Liver (tissue), 8 donors: ENCODE measurements at regions not wholly inside any gene's neighbourhood (a gene's known extent, or its start where the extent isn't known, plus 50 kb on each side); places are given as distances from the start of the nearest gene placed in this dataset.

Experiments
- DNase-seq: peaks from one replicate; pipeline ENCODE4 v3.0.0-alpha.2; 2017; ENCODE audit warnings: low spot score
- H3K27ac ChIP-seq, 2 donors: one replicate each; pipeline ENCODE4 v1.7.0; 2013; ENCODE audit warnings: inconsistent platforms in 2 of 2, low read length in 2 of 2, control low read depth in 1 of 2, low read depth in 1 of 2, mild to moderate bottlenecking in 1 of 2
- H3K27me3 ChIP-seq, 4 donors: one replicate each; pipeline versions ENCODE4 v1.6.1 to v1.7.0; 2013; ENCODE audit warnings: low read length in 3 of 4, inconsistent platforms in 1 of 4, mild to moderate bottlenecking in 1 of 4, moderate library complexity in 1 of 4; ENCODE audit not compliant: control insufficient read depth in 4 of 4, insufficient read depth in 4 of 4
- H3K36me3 ChIP-seq, 4 donors: one replicate each; pipeline versions ENCODE4 v1.6.1 to v1.7.0; 2013; ENCODE audit warnings: low read length in 3 of 4, mild to moderate bottlenecking in 3 of 4, low read depth in 1 of 4, moderate library complexity in 1 of 4; ENCODE audit not compliant: control insufficient read depth in 4 of 4, insufficient read depth in 3 of 4
- H3K4me1 ChIP-seq, 4 donors: one replicate each; pipeline versions ENCODE4 v1.6.1 to v1.7.0; 2013; ENCODE audit warnings: low read length in 3 of 4, mild to moderate bottlenecking in 3 of 4, moderate library complexity in 1 of 4; ENCODE audit not compliant: control insufficient read depth in 4 of 4, insufficient read depth in 4 of 4
- H3K4me3 ChIP-seq, 3 donors: one replicate each; pipeline versions ENCODE4 v1.6.1 to v1.7.0; 2013; ENCODE audit warnings: low read length in 3 of 3, control low read depth in 1 of 3, low read depth in 1 of 3, mild to moderate bottlenecking in 1 of 3
- H3K9ac ChIP-seq, 2 donors: one replicate each; pipeline ENCODE4 v1.7.0; 2013; ENCODE audit warnings: low read length in 2 of 2, mild to moderate bottlenecking in 2 of 2, moderate library complexity in 2 of 2, control low read depth in 1 of 2, low read depth in 1 of 2
- H3K9me3 ChIP-seq, 4 donors: one replicate each; pipeline versions ENCODE4 v1.6.1 to v1.7.0; 2013; ENCODE audit warnings: low read length in 3 of 4; ENCODE audit not compliant: control insufficient read depth in 4 of 4
- CTCF ChIP-seq: fragments of 150-350 bp; IDR thresholded peaks from 2 replicates; pipeline ENCODE4 v1.5.1; 2017; ENCODE audit warnings: improper control_type of control experiment, low read depth, low read length; ENCODE audit not compliant: missing input control
- EGR1 ChIP-seq, 2 donors: IDR thresholded peaks; 2 replicates each; pipeline ENCODE4 v1.6.1; 2016 to 2018; ENCODE audit warnings: antibody characterized with exemption in 2 of 2, low read depth in 2 of 2
- FOXA1 ChIP-seq: IDR thresholded peaks from 2 replicates; pipeline ENCODE4 v1.6.1; 2016; ENCODE audit warnings: antibody characterized with exemption
- GABPA ChIP-seq, 2 donors: IDR thresholded peaks in 1 of 2; conservative IDR thresholded peaks in 1 of 2; 2 replicates each; pipeline ENCODE4 v1.6.1; 2016; ENCODE audit warnings: antibody characterized with exemption in 2 of 2, mild to moderate bottlenecking in 1 of 2, moderate library complexity in 1 of 2
- HNF4A ChIP-seq, 2 donors: conservative IDR thresholded peaks; 2 replicates each; pipeline ENCODE4 v1.6.1; 2016; ENCODE audit warnings: antibody characterized with exemption in 2 of 2, mild to moderate bottlenecking in 2 of 2
- HNF4G ChIP-seq: IDR thresholded peaks from 2 replicates; pipeline ENCODE4 v1.6.1; 2016; ENCODE audit warnings: antibody characterized with exemption
- JUND ChIP-seq, 2 donors: IDR thresholded peaks; 2 replicates each; pipeline ENCODE4 v1.6.1; 2016; ENCODE audit warnings: antibody characterized with exemption in 2 of 2
- RAD21 ChIP-seq, 2 donors: IDR thresholded peaks; 2 replicates each; pipeline ENCODE4 v1.6.1; 2016; ENCODE audit warnings: antibody characterized with exemption in 2 of 2, mild to moderate bottlenecking in 2 of 2
- REST ChIP-seq: IDR thresholded peaks from 2 replicates; pipeline ENCODE4 v1.6.1; 2016; ENCODE audit warnings: antibody characterized with exemption, mild to moderate bottlenecking
- SP1 ChIP-seq: IDR thresholded peaks from 2 replicates; pipeline ENCODE4 v1.6.1; 2018; ENCODE audit warnings: antibody characterized with exemption, mild to moderate bottlenecking
- YY1 ChIP-seq: IDR thresholded peaks from 2 replicates; pipeline ENCODE4 v1.6.1; 2016; ENCODE audit warnings: antibody characterized with exemption, mild to moderate bottlenecking
- ZBTB33 ChIP-seq: IDR thresholded peaks from 2 replicates; pipeline ENCODE4 v1.6.1; 2016; ENCODE audit warnings: antibody characterized with exemption
- WGBS: extraction: QIAGEN DNeasy Blood & Tissue Kit; methylation state at CpG from one replicate; pipeline ENCODE4 v1.1.7; 2013; 5-methylcytosine and 5-hydroxymethylcytosine counted together
- TF ChIP-seq, protein P1 (sequence below): IDR thresholded peaks from 2 replicates; pipeline ENCODE4 v1.6.1; 2016; ENCODE audit warnings: antibody characterized with exemption
- TF ChIP-seq, protein P2 (sequence below): IDR thresholded peaks from 2 replicates; pipeline ENCODE4 v1.6.1; 2016; ENCODE audit warnings: antibody characterized with exemption
- donor health status: healthy.
- donor health status: healthy.
- donor health status: healthy.
- donor health status: healthy.
- donor health status: healthy.

GRCh38 chr16:22732959-22733358 lies 81.0 kb upstream of the HS3ST2 start:
- H3K4me3 ChIP-seq, result no peak overlapping the region
- H3K9me3 ChIP-seq, result no peaks in the 10 kb centered on the region
- H3K4me1 ChIP-seq, result no peaks in the 10 kb centered on the region
- no peak overlapping the region for H3K27ac ChIP-seq
- WGBS, result 77% methylated on average over 4 of the region's 4 CpGs
- no peaks in the 10 kb centered on the region for H3K36me3 ChIP-seq
- no peak for TF ChIP-seq GABPA (IDR thresholded peaks at IDR 0.05 in 1 of 2, conservative IDR thresholded peaks at IDR 0.05 in 1 of 2)
- TF ChIP-seq SP1, result no peak
- TF ChIP-seq JUND (IDR thresholded peaks at IDR 0.05), result no peak
- no peak for TF ChIP-seq RAD21 (IDR thresholded peaks at IDR 0.05)
- TF ChIP-seq HNF4G, result no peak
- no peak for DNase-seq
- no peaks in the 10 kb centered on the region for H3K27me3 ChIP-seq
- H3K9ac ChIP-seq, result no peak overlapping the region

DNA sequence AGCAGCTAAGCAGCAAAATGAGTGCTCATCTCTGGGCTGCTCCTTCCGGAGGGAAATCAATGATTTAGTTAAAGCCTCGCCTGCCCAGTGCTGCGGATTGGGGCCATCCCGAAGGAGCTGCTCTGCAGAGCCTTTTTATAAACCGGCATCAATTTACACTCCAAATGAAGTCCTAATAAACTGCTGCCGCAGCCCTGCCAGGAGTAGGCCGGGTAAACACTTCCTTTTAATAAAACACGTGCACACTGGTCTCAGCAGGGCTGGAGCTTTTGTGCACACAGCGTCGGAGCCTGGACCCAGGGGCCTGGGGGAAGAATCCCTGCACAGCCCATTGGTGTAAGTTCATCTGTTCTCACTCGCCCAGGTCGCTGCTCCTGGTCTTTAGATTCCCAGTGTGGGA lies 79.6 kb upstream of the HS3ST2 start:
- Histone ChIP-seq H3K36me3 (no peaks in the 10 kb centered on the region), H3K4me3 (no peak overlapping the region), H3K27ac (no peak overlapping the region), H3K9ac (no peak overlapping the region), H3K27me3 (no peaks in the 10 kb centered on the region), H3K4me1 (no peaks in the 10 kb centered on the region), H3K9me3 (no peaks in the 10 kb centered on the region)
- 48% methylated on average over 12 of the region's 12 CpGs for WGBS
- no peak for DNase-seq
- TF ChIP-seq HNF4A (conservative IDR thresholded peaks at IDR 0.05) (no peak), FOXA1 (no peak), EGR1 (IDR thresholded peaks at IDR 0.05; ENCODE audit: low read depth in 2 of 2) (no peak), GABPA (IDR thresholded peaks at IDR 0.05 in 1 of 2, conservative IDR thresholded peaks at IDR 0.05 in 1 of 2) (no peak), RAD21 (IDR thresholded peaks at IDR 0.05) (no peak), HNF4G (no peak), REST (no peak), ZBTB33 (no peak)
- TF ChIP-seq, protein P1, sequence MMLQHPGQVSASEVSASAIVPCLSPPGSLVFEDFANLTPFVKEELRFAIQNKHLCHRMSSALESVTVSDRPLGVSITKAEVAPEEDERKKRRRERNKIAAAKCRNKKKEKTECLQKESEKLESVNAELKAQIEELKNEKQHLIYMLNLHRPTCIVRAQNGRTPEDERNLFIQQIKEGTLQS, result no peak
- TF ChIP-seq, protein P2, sequence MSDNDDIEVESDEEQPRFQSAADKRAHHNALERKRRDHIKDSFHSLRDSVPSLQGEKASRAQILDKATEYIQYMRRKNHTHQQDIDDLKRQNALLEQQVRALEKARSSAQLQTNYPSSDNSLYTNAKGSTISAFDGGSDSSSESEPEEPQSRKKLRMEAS, result no peak

- H3K9ac ChIP-seq, result no peak overlapping the region
- TF ChIP-seq YY1 (no peak), HNF4G (no peak), REST (no peak), CTCF (no peak), RAD21 (IDR thresholded peaks at IDR 0.05) (no peak), HNF4A (conservative IDR thresholded peaks at IDR 0.05) (no peak), JUND (IDR thresholded peaks at IDR 0.05) (no peak)
- TF ChIP-seq, protein P1, result no peak
- no peaks in the 10 kb centered on the region for H3K36me3 ChIP-seq
- DNase-seq, result no peak
- no peaks in the 10 kb centered on the region for H3K4me1 ChIP-seq
- H3K4me3 ChIP-seq, result no peak overlapping the region
- no peaks in the 10 kb centered on the region for H3K27me3 ChIP-seq
- no peaks in the 10 kb centered on the region for H3K9me3 ChIP-seq
- 68% methylated on average over 1 of the region's 1 CpG for WGBS
- H3K27ac ChIP-seq, result no peak overlapping the region
Observed at GRCh38 chr16:22736791-22737190, 77.2 kb upstream of the HS3ST2 start.
